ENCODE measurements at regions not wholly inside any gene's neighbourhood (a gene's known extent, or its start where the extent isn't known, plus 50 kb on each side); places are given as distances from the start of the nearest gene placed in this dataset.

DNA sequence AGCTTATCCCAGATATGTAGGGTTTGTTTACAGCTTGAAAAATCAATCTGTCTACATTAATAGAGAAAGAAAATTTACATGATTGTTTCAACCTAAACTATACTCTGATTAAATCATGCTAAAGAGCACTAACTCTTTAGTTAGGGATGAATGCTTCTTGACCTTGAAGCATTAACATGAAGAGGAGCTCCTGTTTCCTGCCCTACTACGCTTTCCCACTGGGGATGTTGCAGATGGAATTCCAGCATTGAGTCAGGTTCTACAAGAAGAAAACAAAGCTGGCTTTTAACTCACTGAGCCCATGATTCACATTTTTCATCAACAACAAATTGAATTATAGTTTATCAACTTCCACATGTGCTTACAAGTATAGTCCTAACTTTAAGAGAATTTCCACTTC is 471.3 kb downstream of the TMEM232 start:
- WGBS, 2 experiments (ENCODE audit: extremely low coverage in 1 of 2, insufficient coverage in 1 of 2, insufficient read length in 1 of 2, insufficient replicate concordance in 2 of 2, low coverage in 1 of 2, low lambda C conversion rate in 2 of 2, missing lambda C conversion rate in 1 of 2) = 71% methylated on average over 1 of the region's 1 CpG; no CpG with 5 or more reads in 1 of the 2 experiments
- no peak overlapping the region for H2BK20ac ChIP-seq (ENCODE audit: low read length)
- H4K91ac ChIP-seq (replicated peaks; ENCODE audit: insufficient read length, low read length) = no peak overlapping the region
- ChIA-PET POLR2A (ENCODE audit: partially characterized antibody) (no interaction called here), CTCF (ENCODE audit: partially characterized antibody) (interaction anchor here (1.6 to 1.7 kb wide), 2 partner anchors 13 to 38 kb away, joined by 3 to 8 read pairs; no protein-coding TSS in a partner anchor)
- FAIRE-seq = peak; percentile 52
- H2BK15ac ChIP-seq (ENCODE audit: low read length) = no peak overlapping the region
- no peaks in the 10 kb centered on the region for H3K9me3 ChIP-seq (ENCODE audit: insufficient read depth in 2 of 2, low read depth in 1 of 2, low read length in 1 of 2)
- no peak overlapping the region for H3K18ac ChIP-seq (ENCODE audit: extremely low read depth, low read length)
- H4K20me1 ChIP-seq (replicated peaks in 1 of 2; ENCODE audit: control insufficient read depth in 1 of 2, insufficient read depth in 2 of 2, low read length in 2 of 2) = no peaks in the 10 kb centered on the region
- H3K4me1 ChIP-seq (replicated peaks in 1 of 4; ENCODE audit: control insufficient read depth in 3 of 4, insufficient read depth in 4 of 4, low read length in 3 of 4) = peaks cover 1 to 10% (median 7%) of the 10 kb centered on the region in 4 experiments; a peak in 4 of 7 replicates
- no peak overlapping the region for H2BK5ac ChIP-seq (ENCODE audit: low read depth, low read length)
- no peak overlapping the region for H3K56ac ChIP-seq (replicated peaks; ENCODE audit: insufficient read length, low read depth, low read length)
- H3K79me1 ChIP-seq (ENCODE audit: low read depth, low read length) = no peaks in the 10 kb centered on the region
- no peak overlapping the region for H3K14ac ChIP-seq (ENCODE audit: insufficient read length)
- no peak overlapping the region for H2AFZ ChIP-seq (ENCODE audit: low read length)
- H2AK5ac ChIP-seq (ENCODE audit: low read depth, low read length) = no peak overlapping the region
- H4K5ac ChIP-seq (ENCODE audit: insufficient read length, low read depth, low read length) = no peak overlapping the region
- DNase-seq (ENCODE audit: low read depth in 1 of 2, low spot score in 2 of 2) = no peak
- H4K8ac ChIP-seq (ENCODE audit: extremely low read depth, insufficient read depth, low read length) = no peak overlapping the region
- no peak overlapping the region for H3K9ac ChIP-seq (replicated peaks in 1 of 4; ENCODE audit: extremely low read depth in 1 of 4, low read depth in 3 of 4, low read length in 3 of 4)
- no peak overlapping the region for H3K4ac ChIP-seq (replicated peaks; ENCODE audit: insufficient read length, low read depth, low read length)
- H3K4me2 ChIP-seq (ENCODE audit: insufficient read depth in 1 of 2, low read depth in 2 of 2, low read length in 2 of 2) = no peak overlapping the region
- no peaks in the 10 kb centered on the region for H3K79me2 ChIP-seq (ENCODE audit: control insufficient read depth in 1 of 2, insufficient read depth in 2 of 2, low read length in 2 of 2)
- H2BK12ac ChIP-seq (ENCODE audit: low read depth, low read length) = no peak overlapping the region
- TF ChIP-seq YY1 (IDR thresholded peaks at IDR 0.05; ENCODE audit: low read depth, low read length) (no peak), TEAD4 (IDR thresholded peaks at IDR 0.05; ENCODE audit: low read depth, low read length) (0 out of 2 replicates have a peak, but pooled peaks have one; percentile 24)
- no peak overlapping the region for H3K23ac ChIP-seq (ENCODE audit: insufficient read length)
- no peak overlapping the region for H3K27ac ChIP-seq (ENCODE audit: low read depth, low read length)
- no peaks in the 10 kb centered on the region for H3K27me3 ChIP-seq (replicated peaks in 1 of 4; ENCODE audit: control insufficient read depth in 3 of 4, extremely low read depth in 1 of 4, insufficient read depth in 3 of 4, low read length in 3 of 4)
- no peaks in the 10 kb centered on the region for H3K36me3 ChIP-seq (ENCODE audit: control insufficient read depth in 2 of 4, insufficient read depth in 4 of 4, low read length in 3 of 4)
- H3K4me3 ChIP-seq (ENCODE audit: extremely low read depth in 1 of 4, insufficient read depth in 2 of 4, low read depth in 3 of 4, low read length in 4 of 4) = no peak overlapping the region
- H2BK120ac ChIP-seq (replicated peaks; ENCODE audit: low read depth, low read length) = no peak overlapping the region
- H3K23me2 ChIP-seq (ENCODE audit: low read depth, low read length) = no peaks in the 10 kb centered on the region
